Ishikawa (cell line): ENCODE measurements at regions not wholly inside any gene's neighbourhood (a gene's known extent, or its start where the extent isn't known, plus 50 kb on each side); places are given as distances from the start of the nearest gene placed in this dataset.
A peak's percentile ranks its signal among the peaks of the same experiment; 100 is the strongest.

ENCODE experiments used
- CEBPB ChIP-seq: IDR thresholded peaks from 2 replicates; pipeline ENCODE4 v1.6.1; 2012
- CREB1 ChIP-seq: IDR thresholded peaks from 2 replicates; pipeline ENCODE4 v1.6.1; 2012; ENCODE audit warnings: low read depth
- EGR1 ChIP-seq: IDR thresholded peaks from 2 replicates; pipeline ENCODE4 v1.6.1; 2012
- EP300 ChIP-seq: IDR thresholded peaks from 2 replicates; pipeline ENCODE4 v1.6.1; 2012; ENCODE audit warnings: borderline replicate concordance
- FOXM1 ChIP-seq: IDR thresholded peaks from 2 replicates; pipeline ENCODE4 v1.6.1; 2012; ENCODE audit warnings: low read depth, borderline replicate concordance
- MAX ChIP-seq: IDR thresholded peaks from 2 replicates; pipeline ENCODE4 v1.6.1; 2012
- NFIC ChIP-seq: IDR thresholded peaks from 2 replicates; pipeline ENCODE4 v1.6.1; 2012
- RAD21 ChIP-seq: IDR thresholded peaks from 2 replicates; pipeline ENCODE4 v1.6.1; 2012; ENCODE audit warnings: low read depth
- REST ChIP-seq: IDR thresholded peaks from 2 replicates; pipeline ENCODE4 v1.6.1; 2012; ENCODE audit warnings: low read depth, mild to moderate bottlenecking
- TAF1 ChIP-seq: IDR thresholded peaks from 2 replicates; pipeline ENCODE4 v1.6.1; 2012; ENCODE audit warnings: low read depth, mild to moderate bottlenecking
- TCF12 ChIP-seq: IDR thresholded peaks from 2 replicates; pipeline ENCODE4 v1.6.1; 2012; ENCODE audit warnings: low read depth
- TEAD4 ChIP-seq: IDR thresholded peaks from 2 replicates; pipeline ENCODE4 v1.6.1; 2012
- USF1 ChIP-seq: IDR thresholded peaks from 2 replicates; pipeline ENCODE4 v1.6.1; 2012
- YY1 ChIP-seq: IDR thresholded peaks from 2 replicates; pipeline ENCODE4 v1.6.1; 2012; ENCODE audit warnings: low read depth
- ZBTB7A ChIP-seq: IDR thresholded peaks from 2 replicates; pipeline ENCODE4 v1.6.1; 2012; ENCODE audit warnings: low read depth

- TF ChIP-seq CEBPB (no peak), YY1 (no peak), NFIC (no peak), EP300 (no peak), ZBTB7A (no peak), EGR1 (no peak), REST (no peak)
Measured at GRCh38 chr21:38679534-38679933, 126.2 kb upstream of the ETS2 start.

- no peak for TF ChIP-seq USF1
- TF ChIP-seq CREB1, result no peak
- no peak for TF ChIP-seq ZBTB7A
- TF ChIP-seq EP300, result no peak
- no peak for TF ChIP-seq NFIC
- no peak for TF ChIP-seq REST
- TF ChIP-seq MAX, result no peak
- no peak for TF ChIP-seq EGR1
- TF ChIP-seq TAF1, result no peak
- TF ChIP-seq TEAD4, result no peak
- TF ChIP-seq YY1, result no peak
Measured at GRCh38 chr21:38680401-38680800, 125.3 kb upstream of the ETS2 start.

GRCh38 chr21:38683222-38683621 lies 122.5 kb upstream of the ETS2 start:
- TF ChIP-seq EP300, result no peak
- TF ChIP-seq USF1, result no peak
- peak; percentile 89 for TF ChIP-seq CEBPB

- no peak for TF ChIP-seq MAX
Measured at GRCh38 chr21:38688068-38688467, 117.7 kb upstream of the ETS2 start.

GRCh38 chr21:38691631-38692030 lies 114.1 kb upstream of the ETS2 start:
- no peak for TF ChIP-seq RAD21
- TF ChIP-seq NFIC, result no peak
- TF ChIP-seq USF1, result no peak
- TF ChIP-seq FOXM1, result no peak
- TF ChIP-seq TAF1, result no peak
- TF ChIP-seq CEBPB, result no peak
- no peak for TF ChIP-seq ZBTB7A
- no peak for TF ChIP-seq REST
- no peak for TF ChIP-seq TEAD4
- TF ChIP-seq CREB1, result no peak
- TF ChIP-seq EP300, result no peak
- TF ChIP-seq EGR1, result no peak
- TF ChIP-seq YY1, result no peak
- no peak for TF ChIP-seq TCF12
